ENCODE measurements at regions not wholly inside any gene's neighbourhood (a gene's known extent, or its start where the extent isn't known, plus 50 kb on each side); places are given as distances from the start of the nearest gene placed in this dataset.
"Not testable (repeated sequence)": the region's sequence is repeated elsewhere in the genome, so short reads cannot be mapped to it uniquely, and the experiment has no call there.

DNA sequence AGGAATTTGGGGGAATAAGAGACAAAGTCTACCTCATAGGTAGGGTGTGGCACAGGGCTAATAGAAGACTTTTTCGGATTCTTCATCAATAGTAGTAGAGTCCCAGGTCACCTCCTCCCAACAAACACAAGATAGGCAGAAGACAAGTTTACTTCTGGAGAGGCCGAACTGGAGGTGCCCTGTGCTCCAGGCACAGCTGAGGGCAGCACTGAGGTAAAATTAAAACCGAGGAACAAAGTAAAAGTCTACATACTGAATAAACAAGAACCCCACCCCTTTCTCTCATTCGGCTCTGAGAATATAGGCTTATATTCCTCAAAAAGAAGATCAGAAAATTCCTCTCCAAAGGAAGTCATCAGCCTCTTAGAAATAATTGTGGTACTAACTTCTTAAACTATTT is 161.5 kb downstream of the SEC23A start:
- H3K4me1 Mint-ChIP-seq (ENCODE audit: low read depth), result no peaks in the 10 kb centered on the region
- DNase-seq (no peak), ATAC-seq (no peak)
- no peaks in the 10 kb centered on the region for H3K36me3 Mint-ChIP-seq (ENCODE audit: low read depth)
- ChIA-PET POLR2A (no interaction called here), CTCF (no interaction called here)
- H3K9me3 Mint-ChIP-seq (ENCODE audit: insufficient read depth), result no peaks in the 10 kb centered on the region
- H3K4me3 Mint-ChIP-seq, result no peak overlapping the region
- no peaks in the 10 kb centered on the region for H3K27me3 Mint-ChIP-seq (ENCODE audit: low read depth)
- H3K27ac Mint-ChIP-seq, result no peak overlapping the region

- H3K9me3 Mint-ChIP-seq (ENCODE audit: insufficient read depth); H3K27ac Mint-ChIP-seq; H3K36me3 Mint-ChIP-seq (ENCODE audit: low read depth); CTCF ChIA-PET; H3K4me1 Mint-ChIP-seq (ENCODE audit: low read depth); DNase-seq; H3K27me3 Mint-ChIP-seq (ENCODE audit: low read depth); H3K4me3 Mint-ChIP-seq; ATAC-seq: not testable (repeated sequence)
- POLR2A ChIA-PET, result interaction anchor here (0.6 kb wide), 1 partner anchor 30 kb away, joined by 3 read pairs; no protein-coding TSS in a partner anchor
Observed at GRCh38 chr14:38932653-38933000, 170.4 kb downstream of the SEC23A start.

GRCh38 chr14:38931969-38932652 is 170.9 kb downstream of the SEC23A start:
- H3K36me3 Mint-ChIP-seq (ENCODE audit: low read depth), result no peaks in the 10 kb centered on the region
- ATAC-seq (no peak), DNase-seq (no peak)
- H3K9me3 Mint-ChIP-seq (ENCODE audit: insufficient read depth), result no peaks in the 10 kb centered on the region
- H3K27ac Mint-ChIP-seq, result no peak overlapping the region
- ChIA-PET CTCF (no interaction called here), POLR2A (interaction anchor here (0.6 kb wide), 1 partner anchor 31 kb away, joined by 3 read pairs; no protein-coding TSS in a partner anchor)
- no peaks in the 10 kb centered on the region for H3K4me1 Mint-ChIP-seq (ENCODE audit: low read depth)
- H3K27me3 Mint-ChIP-seq (ENCODE audit: low read depth), result no peaks in the 10 kb centered on the region
- H3K4me3 Mint-ChIP-seq, result no peak overlapping the region

GRCh38 chr14:38930898-38931297 is 172.1 kb downstream of the SEC23A start:
- no peaks in the 10 kb centered on the region for H3K27me3 Mint-ChIP-seq (ENCODE audit: low read depth)
- no peaks in the 10 kb centered on the region for H3K9me3 Mint-ChIP-seq (ENCODE audit: insufficient read depth)
- DNase-seq (no peak), ATAC-seq (no peak)
- no peaks in the 10 kb centered on the region for H3K4me1 Mint-ChIP-seq (ENCODE audit: low read depth)
- no peaks in the 10 kb centered on the region for H3K36me3 Mint-ChIP-seq (ENCODE audit: low read depth)
- ChIA-PET POLR2A (no interaction called here), CTCF (no interaction called here)
- no peak overlapping the region for H3K27ac Mint-ChIP-seq
- no peak overlapping the region for H3K4me3 Mint-ChIP-seq

GRCh38 chr14:38930022-38930421 is 173.0 kb downstream of the SEC23A start:
- ChIA-PET POLR2A (no interaction called here), CTCF (no interaction called here)
- no peaks in the 10 kb centered on the region for H3K27me3 Mint-ChIP-seq (ENCODE audit: low read depth)
- H3K9me3 Mint-ChIP-seq (ENCODE audit: insufficient read depth), result no peaks in the 10 kb centered on the region
- no peaks in the 10 kb centered on the region for H3K4me1 Mint-ChIP-seq (ENCODE audit: low read depth)
- DNase-seq (no peak), ATAC-seq (no peak)
- H3K27ac Mint-ChIP-seq, result no peak overlapping the region
- H3K4me3 Mint-ChIP-seq, result no peak overlapping the region
- H3K36me3 Mint-ChIP-seq (ENCODE audit: low read depth), result no peaks in the 10 kb centered on the region

DNA sequence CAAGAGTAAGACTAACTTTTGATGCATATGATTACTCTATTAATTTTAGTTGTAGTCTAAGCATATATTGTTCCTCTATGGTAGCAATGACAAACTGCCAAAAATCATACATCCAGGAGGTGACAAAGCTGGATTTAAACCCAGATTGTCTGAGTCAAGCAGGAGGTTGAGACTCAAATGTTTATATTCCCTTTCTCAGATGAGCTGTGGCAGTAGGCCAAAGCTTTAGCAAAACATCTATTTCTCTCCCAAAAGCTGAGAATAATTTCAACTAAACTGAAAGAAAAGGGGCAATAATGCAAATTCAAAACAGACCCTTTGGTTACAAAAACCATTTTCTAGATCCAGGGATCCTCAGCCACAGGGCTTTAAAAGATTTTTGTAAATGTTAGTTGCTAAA is 173.6 kb downstream of the SEC23A start:
- CTCF ChIA-PET, result no interaction called here
- ATAC-seq (no peak), DNase-seq (no peak)
- H3K9me3 Mint-ChIP-seq (ENCODE audit: insufficient read depth), result no peaks in the 10 kb centered on the region
- H3K4me3 Mint-ChIP-seq, result no peak overlapping the region
- H3K4me1 Mint-ChIP-seq (ENCODE audit: low read depth), result no peaks in the 10 kb centered on the region
- no peaks in the 10 kb centered on the region for H3K36me3 Mint-ChIP-seq (ENCODE audit: low read depth)
- POLR2A ChIA-PET, result no interaction called here
- no peak overlapping the region for H3K27ac Mint-ChIP-seq
- H3K27me3 Mint-ChIP-seq (ENCODE audit: low read depth), result no peaks in the 10 kb centered on the region

DNA sequence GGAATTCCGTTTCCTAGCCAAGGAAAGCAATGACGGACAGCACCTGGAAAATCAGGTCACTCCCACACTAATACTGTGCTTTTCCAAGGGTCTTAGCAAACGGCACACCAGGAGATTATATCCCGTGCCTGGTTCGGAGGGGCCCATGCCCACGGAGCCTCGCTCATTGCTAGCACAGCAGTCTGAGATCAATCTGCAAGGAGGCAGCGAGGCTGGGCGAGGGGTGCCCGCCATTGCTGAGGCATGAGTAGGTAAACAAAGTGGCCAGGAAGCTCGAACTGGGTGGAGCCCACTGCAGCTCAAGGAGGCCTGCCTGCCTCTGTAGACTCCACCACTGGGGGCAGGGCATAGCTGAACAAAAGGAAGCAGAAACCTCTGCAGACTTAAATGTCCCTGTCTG is 181.1 kb downstream of the SEC23A start:
- H3K27me3 Mint-ChIP-seq (ENCODE audit: low read depth); H3K9me3 Mint-ChIP-seq (ENCODE audit: insufficient read depth); DNase-seq; CTCF ChIA-PET; ATAC-seq; H3K27ac Mint-ChIP-seq; H3K36me3 Mint-ChIP-seq (ENCODE audit: low read depth); POLR2A ChIA-PET; H3K4me3 Mint-ChIP-seq; H3K4me1 Mint-ChIP-seq (ENCODE audit: low read depth): not testable (repeated sequence)

GRCh38 chr14:38915125-38915524 is 187.9 kb downstream of the SEC23A start:
- Mint-ChIP-seq H3K27ac (no peak overlapping the region), H3K4me1 (ENCODE audit: low read depth) (no peaks in the 10 kb centered on the region), H3K27me3 (ENCODE audit: low read depth) (no peaks in the 10 kb centered on the region), H3K9me3 (ENCODE audit: insufficient read depth) (no peaks in the 10 kb centered on the region), H3K4me3 (no peak overlapping the region), H3K36me3 (ENCODE audit: low read depth) (no peaks in the 10 kb centered on the region)
- no peak for DNase-seq
- CTCF ChIA-PET, result no interaction called here
- no peak for ATAC-seq
- POLR2A ChIA-PET, result no interaction called here

- no peaks in the 10 kb centered on the region for H3K4me1 Mint-ChIP-seq (ENCODE audit: low read depth)
- no peak overlapping the region for H3K27ac Mint-ChIP-seq
- H3K9me3 Mint-ChIP-seq (ENCODE audit: insufficient read depth), result no peaks in the 10 kb centered on the region
- no peak overlapping the region for H3K4me3 Mint-ChIP-seq
- peaks cover 3% of the 10 kb centered on the region for H3K27me3 Mint-ChIP-seq (ENCODE audit: low read depth)
- H3K36me3 Mint-ChIP-seq (ENCODE audit: low read depth), result no peaks in the 10 kb centered on the region
- ChIA-PET CTCF (no interaction called here), POLR2A (no interaction called here)
- DNase-seq (no peak), ATAC-seq (no peak)
Observed at GRCh38 chr14:38910092-38910491, 192.9 kb downstream of the SEC23A start.

- ChIA-PET CTCF (no interaction called here), POLR2A (no interaction called here)
- no peaks in the 10 kb centered on the region for H3K36me3 Mint-ChIP-seq (ENCODE audit: low read depth)
- no peak overlapping the region for H3K27ac Mint-ChIP-seq
- no peak for ATAC-seq
- H3K27me3 Mint-ChIP-seq (ENCODE audit: low read depth), result peaks cover 7% of the 10 kb centered on the region
- DNase-seq, result no peak
- no peaks in the 10 kb centered on the region for H3K4me1 Mint-ChIP-seq (ENCODE audit: low read depth)
- H3K9me3 Mint-ChIP-seq (ENCODE audit: insufficient read depth), result no peaks in the 10 kb centered on the region
- H3K4me3 Mint-ChIP-seq, result no peak overlapping the region
Observed at GRCh38 chr14:38904959-38905358, 198.1 kb downstream of the SEC23A start.

DNA sequence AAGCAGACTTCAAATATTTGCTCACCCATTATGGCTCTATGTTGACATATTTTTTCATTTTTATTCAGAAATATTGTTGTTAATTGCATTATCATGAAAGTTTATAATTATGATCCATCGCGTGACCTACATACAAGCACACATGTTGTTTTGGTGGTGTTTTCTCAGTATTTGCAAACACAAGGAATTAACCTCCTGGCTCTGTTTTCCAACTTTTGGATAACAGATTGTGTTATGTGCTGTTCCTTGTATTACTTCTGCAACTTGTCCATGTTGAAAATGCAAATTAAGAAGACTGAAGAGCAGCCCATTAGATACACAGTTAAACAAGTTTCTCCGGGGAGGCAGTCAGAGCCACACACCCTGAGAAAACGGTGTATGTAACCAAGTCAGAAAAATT is 201.2 kb downstream of the SEC23A start:
- CTCF ChIA-PET, result no interaction called here
- POLR2A ChIA-PET, result no interaction called here

DNA sequence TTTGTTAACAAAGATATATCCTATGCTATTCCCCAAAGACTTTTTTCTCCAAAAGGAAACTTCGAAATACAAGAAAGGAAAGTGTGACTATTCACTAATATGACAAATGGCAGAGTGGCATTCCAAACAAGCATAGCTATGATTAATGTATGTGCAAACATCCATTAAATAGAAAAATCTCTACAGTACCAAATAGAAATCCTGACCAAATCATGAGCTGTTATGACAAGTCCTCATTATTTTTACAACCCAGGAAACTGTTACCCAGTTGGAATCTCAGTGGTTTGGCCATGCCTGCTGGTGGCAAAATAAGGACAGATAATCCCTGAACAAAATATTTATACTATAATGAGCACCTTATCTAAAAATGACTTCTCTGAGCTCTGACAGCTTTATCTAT is 202.1 kb downstream of the SEC23A start:
- no peaks in the 10 kb centered on the region for H3K9me3 Mint-ChIP-seq (ENCODE audit: insufficient read depth)
- DNase-seq, result no peak
- ChIA-PET POLR2A (no interaction called here), CTCF (no interaction called here)
- H3K27ac Mint-ChIP-seq, result no peak overlapping the region
- no peak overlapping the region for H3K4me3 Mint-ChIP-seq
- ATAC-seq, result no peak
- peaks cover 4% of the 10 kb centered on the region for H3K27me3 Mint-ChIP-seq (ENCODE audit: low read depth)
- H3K36me3 Mint-ChIP-seq (ENCODE audit: low read depth), result no peaks in the 10 kb centered on the region
- no peaks in the 10 kb centered on the region for H3K4me1 Mint-ChIP-seq (ENCODE audit: low read depth)

More for the DNA sequence above, 201.2 kb downstream of the SEC23A start:
- Mint-ChIP-seq H3K36me3 (ENCODE audit: low read depth) (no peaks in the 10 kb centered on the region), H3K4me3 (no peak overlapping the region), H3K27me3 (ENCODE audit: low read depth) (peaks cover 7% of the 10 kb centered on the region), H3K4me1 (ENCODE audit: low read depth) (no peaks in the 10 kb centered on the region), H3K9me3 (ENCODE audit: insufficient read depth) (no peaks in the 10 kb centered on the region), H3K27ac (no peak overlapping the region)
- no peak for ATAC-seq
- no peak for DNase-seq

DNA sequence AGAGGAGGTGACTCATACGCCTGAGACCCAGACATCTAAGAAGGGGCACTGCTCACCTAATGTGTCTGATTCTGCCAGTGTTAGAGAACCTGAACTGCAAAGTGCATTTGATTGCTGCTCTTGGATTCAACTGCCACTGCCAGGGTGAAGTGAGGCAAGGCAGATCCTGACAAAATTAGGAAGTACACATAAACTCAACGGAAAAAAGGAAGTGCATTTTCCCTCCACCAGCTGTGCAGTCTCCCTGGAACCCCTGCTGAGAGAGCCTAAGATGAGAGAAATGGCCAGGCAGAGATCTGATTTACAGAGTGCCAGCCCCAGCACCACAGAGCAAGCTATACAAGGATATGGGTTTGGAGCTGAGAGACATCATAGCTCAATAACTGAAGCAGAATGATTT is 215.3 kb downstream of the SEC23A start:
- DNase-seq, result no peak
- no peaks in the 10 kb centered on the region for H3K9me3 Mint-ChIP-seq (ENCODE audit: insufficient read depth)
- ATAC-seq, result no peak
- H3K4me1 Mint-ChIP-seq (ENCODE audit: low read depth), result no peaks in the 10 kb centered on the region
- peaks cover 3% of the 10 kb centered on the region for H3K27me3 Mint-ChIP-seq (ENCODE audit: low read depth)
- H3K36me3 Mint-ChIP-seq (ENCODE audit: low read depth), result no peaks in the 10 kb centered on the region
- no peak overlapping the region for H3K4me3 Mint-ChIP-seq
- CTCF ChIA-PET, result interaction anchor here (1.0 kb wide), 1 partner anchor 20 kb away, joined by 5 read pairs; no protein-coding TSS in a partner anchor
- H3K27ac Mint-ChIP-seq, result no peak overlapping the region
- POLR2A ChIA-PET, result interaction anchor here (0.5 kb wide), 1 partner anchor 56 kb away, joined by 5 read pairs; no protein-coding TSS in a partner anchor
